Right lobe of liver (tissue), 6 donors: ENCODE measurements at regions not wholly inside any gene's neighbourhood (a gene's known extent, or its start where the extent isn't known, plus 50 kb on each side); places are given as distances from the start of the nearest gene placed in this dataset.

Experiments
- ATAC-seq, 4 donors: fragments of 200-7000 bp; cut with Tn5 transposase; one replicate each; pipeline ENCODE4 v1.9.1; 2020; ENCODE audit warnings: mild to moderate bottlenecking in 4 of 4, moderate library complexity in 4 of 4
- DNase-seq, 3 donors: peaks; one replicate each; pipeline ENCODE4 v3.0.0-alpha.2; 2020
- H3K27ac ChIP-seq, 3 donors: fragments of 200-600 bp; one replicate each; pipeline ENCODE4 v1.8.0; 2022
- H3K27me3 ChIP-seq, 2 donors: fragments of 200-600 bp; one replicate each; pipeline ENCODE4 v1.8.0; 2022
- H3K36me3 ChIP-seq, 4 donors: fragments of 200-600 bp; sonication (generic) in 1 of 4; one replicate each; pipeline versions ENCODE4 v1.5.1 to v1.8.0; 2017 to 2022; ENCODE audit warnings: control low read depth in 1 of 4
- H3K4me1 ChIP-seq, 4 donors: fragments of 200-600 bp; sonication (generic) in 1 of 4; one replicate each; pipeline versions ENCODE4 v1.5.1 to v1.8.0; 2017 to 2022; ENCODE audit warnings: control low read depth in 1 of 4
- H3K4me3 ChIP-seq, 3 donors: fragments of 200-600 bp; one replicate each; pipeline ENCODE4 v1.8.0; 2022
- H3K9me3 ChIP-seq, 4 donors: fragments of 200-600 bp; sonication (generic) in 1 of 4; one replicate each; pipeline versions ENCODE4 v1.5.1 to v1.8.0; 2017 to 2022; ENCODE audit warnings: control low read depth in 1 of 4
- CTCF ChIP-seq, 4 donors: fragments of 200-600 bp in 3 of 4; fragments of 450-650 bp in 1 of 4; IDR thresholded peaks; one replicate each; pipeline versions ENCODE4 v1.5.1 to v1.8.0; 2016 to 2022; ENCODE audit warnings: antibody characterized with exemption in 4 of 4, mild to moderate bottlenecking in 2 of 4
- POLR2A ChIP-seq: fragments of 450-650 bp; IDR thresholded peaks from one replicate; pipeline ENCODE4 v1.6.1; 2017; ENCODE audit warnings: antibody characterized with exemption, mild to moderate bottlenecking
- WGBS: methylation state at CpG from one replicate; pipeline ENCODE4 v1.1.6; 2018; ENCODE audit warnings: low coverage, low lambda C conversion rate; ENCODE audit not compliant: insufficient coverage; ENCODE audit errors: missing lambda C conversion rate; 5-methylcytosine and 5-hydroxymethylcytosine counted together
- intact Hi-C, 2 donors: fragments of 100-400 bp; cut with DNase I; formaldehyde crosslinking; loops; one replicate each; pipeline versions ENCODE4 v1.11.2 to v1.14.1; 2022
- donor health status: DM: no; HTN: yes; CAD: no.
- donor health status: DM: no; HTN: no; CAD: no.
- donor health status: DM: no; HTN: no; CAD: no.
- donor health status: DM: no; HTN: yes; CAD: no.
- donor health status: DM: no; HTN: yes; CAD: no.

- no peak for DNase-seq
- no peak overlapping the region for H3K4me3 ChIP-seq
- no peak overlapping the region for H3K27ac ChIP-seq
- no peak for ATAC-seq
- H3K4me1 ChIP-seq: no peaks in the 10 kb centered on the region
- H3K27me3 ChIP-seq: no peaks in the 10 kb centered on the region
- intact Hi-C loops: no loop called here
- no peaks in the 10 kb centered on the region for H3K9me3 ChIP-seq
- TF ChIP-seq CTCF (IDR thresholded peaks at IDR 0.05) (no peak), POLR2A (no peak)
- WGBS: 42% methylated on average over 2 of the region's 2 CpGs
- no peaks in the 10 kb centered on the region for H3K36me3 ChIP-seq
Observed at GRCh38 chr4:10736895-10737294, 52.3 kb upstream of the CLNK start.

GRCh38 chr4:10736266-10736665 is 51.7 kb upstream of the CLNK start:
- no peaks in the 10 kb centered on the region for H3K4me1 ChIP-seq
- H3K27me3 ChIP-seq: no peaks in the 10 kb centered on the region
- no peak for TF ChIP-seq POLR2A
- no peak for DNase-seq
- WGBS: 68% methylated on average over 3 of the region's 3 CpGs
- ATAC-seq: no peak
- no peaks in the 10 kb centered on the region for H3K9me3 ChIP-seq
- no peak overlapping the region for H3K4me3 ChIP-seq
- no peaks in the 10 kb centered on the region for H3K36me3 ChIP-seq
- intact Hi-C loops: no loop called here
- H3K27ac ChIP-seq: no peak overlapping the region

- H3K27ac ChIP-seq: no peak overlapping the region
- no peak for DNase-seq
- no peaks in the 10 kb centered on the region for H3K27me3 ChIP-seq
- no peaks in the 10 kb centered on the region for H3K9me3 ChIP-seq
- H3K36me3 ChIP-seq: no peaks in the 10 kb centered on the region
- TF ChIP-seq POLR2A: no peak
- no peak for TF ChIP-seq CTCF (IDR thresholded peaks at IDR 0.05)
- no peak overlapping the region for H3K4me3 ChIP-seq
- H3K4me1 ChIP-seq: no peaks in the 10 kb centered on the region
- ATAC-seq: no peak
- intact Hi-C loops: no loop called here
- 44% methylated on average over 5 of the region's 5 CpGs for WGBS
Observed at GRCh38 chr4:10734697-10735096, 50.1 kb upstream of the CLNK start.
